Sigmoid colon (tissue), 4 donors: ENCODE measurements at regions not wholly inside any gene's neighbourhood (a gene's known extent, or its start where the extent isn't known, plus 50 kb on each side); places are given as distances from the start of the nearest gene placed in this dataset.

Experiments
- CTCF ChIP-seq, 4 experiments: fragments of 450-650 bp in 3 of 4; fragments of 200-600 bp in 1 of 4; IDR thresholded peaks; one replicate each; pipeline ENCODE4 v1.5.1; 2016 to 2019; ENCODE audit warnings: antibody characterized with exemption in 4 of 4, mild to moderate bottlenecking in 3 of 4, moderate library complexity in 2 of 4
- POLR2A ChIP-seq, 2 donors: fragments of 450-650 bp; IDR thresholded peaks; one replicate each; pipeline ENCODE4 v1.6.1; 2016; ENCODE audit warnings: antibody characterized with exemption in 2 of 2, mild to moderate bottlenecking in 2 of 2, moderate library complexity in 2 of 2
- POLR2AphosphoS5 ChIP-seq, 4 donors: sonication (generic); formaldehyde crosslinking; IDR thresholded peaks; one replicate each; pipeline ENCODE4 v1.6.1; 2017; ENCODE audit warnings: antibody characterized with exemption in 4 of 4

GRCh38 chr2:173764094-173764493 is 201.1 kb downstream of the SP3 start:
- TF ChIP-seq CTCF (IDR thresholded peaks at IDR 0.05) (no peak), POLR2A (IDR thresholded peaks at IDR 0.05) (no peak), POLR2AphosphoS5 (IDR thresholded peaks at IDR 0.05) (no peak)
